Stimulated activated CD8-positive, alpha-beta memory T cell treated with anti-CD3 and anti-CD28 coated beads, Interleukin-7, amount 100 ng/mL, for 1 hour (primary cell): ENCODE measurements at regions not wholly inside any gene's neighbourhood (a gene's known extent, or its start where the extent isn't known, plus 50 kb on each side); places are given as distances from the start of the nearest gene placed in this dataset.
"Not testable (repeated sequence)": the region's sequence is repeated elsewhere in the genome, so short reads cannot be mapped to it uniquely, and the experiment has no call there.

Experiments used
- DNase-seq, 2 donors: peaks; one replicate each; pipeline ENCODE4 v3.0.0-alpha.2; 2020; ENCODE audit warnings: low read depth in 2 of 2

DNA sequence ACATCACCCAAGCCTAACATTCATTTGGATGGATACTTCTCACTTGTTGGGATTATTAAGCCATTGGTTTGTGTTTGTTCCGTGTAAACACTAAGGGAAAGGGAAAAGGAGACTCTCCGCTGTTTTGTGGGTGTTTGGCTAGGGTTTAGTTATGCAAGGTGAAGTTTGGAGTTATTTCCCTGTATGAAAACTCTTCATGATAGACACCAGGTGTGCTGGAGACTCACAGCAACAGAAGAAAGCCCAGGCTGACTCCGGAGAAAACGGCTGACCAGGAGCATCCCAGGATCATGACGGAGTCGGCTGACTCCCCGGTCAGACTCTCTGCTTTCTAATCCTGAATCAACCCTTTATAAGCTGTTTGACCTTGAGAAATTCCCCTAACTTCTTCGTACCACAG lies 94.1 kb upstream of the KLF6 start:
- no peak for DNase-seq

DNA sequence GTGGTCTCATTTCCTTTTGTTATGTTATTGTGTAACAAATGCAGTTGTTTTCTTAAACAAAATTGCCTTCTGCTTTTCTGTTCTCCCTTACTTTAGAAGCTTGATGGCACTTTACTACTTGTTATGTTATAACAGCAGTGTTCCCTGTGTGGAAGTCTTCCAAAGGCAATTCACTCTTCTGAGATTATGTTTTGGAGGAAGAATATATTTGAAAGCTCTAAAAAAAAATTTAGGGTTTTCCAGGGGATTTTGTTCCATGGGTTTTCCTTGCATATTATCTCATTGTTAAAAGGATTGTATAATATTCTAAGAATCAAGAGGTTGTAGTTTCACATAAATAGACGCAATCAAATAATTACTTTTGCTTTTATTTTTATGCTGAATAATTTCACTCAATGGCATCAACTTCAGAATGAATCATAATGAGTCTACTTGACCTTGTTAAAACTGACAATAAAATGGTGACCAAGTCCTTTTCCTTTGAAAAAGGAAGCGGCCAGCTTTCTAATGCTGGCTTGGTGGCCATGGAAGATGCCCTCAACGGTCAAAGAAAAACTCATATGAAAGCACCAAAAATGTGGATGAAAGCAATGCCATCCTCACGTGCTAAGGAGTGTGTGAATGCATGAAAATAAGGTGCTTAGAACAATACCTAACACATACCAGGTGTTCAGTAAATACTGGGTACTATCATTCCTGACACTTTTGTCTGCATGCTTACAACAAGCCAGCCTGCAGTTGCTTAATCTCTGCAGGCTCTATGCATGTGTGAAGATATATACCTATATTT lies 92.4 kb upstream of the KLF6 start:
- DNase-seq: no peak

DNA sequence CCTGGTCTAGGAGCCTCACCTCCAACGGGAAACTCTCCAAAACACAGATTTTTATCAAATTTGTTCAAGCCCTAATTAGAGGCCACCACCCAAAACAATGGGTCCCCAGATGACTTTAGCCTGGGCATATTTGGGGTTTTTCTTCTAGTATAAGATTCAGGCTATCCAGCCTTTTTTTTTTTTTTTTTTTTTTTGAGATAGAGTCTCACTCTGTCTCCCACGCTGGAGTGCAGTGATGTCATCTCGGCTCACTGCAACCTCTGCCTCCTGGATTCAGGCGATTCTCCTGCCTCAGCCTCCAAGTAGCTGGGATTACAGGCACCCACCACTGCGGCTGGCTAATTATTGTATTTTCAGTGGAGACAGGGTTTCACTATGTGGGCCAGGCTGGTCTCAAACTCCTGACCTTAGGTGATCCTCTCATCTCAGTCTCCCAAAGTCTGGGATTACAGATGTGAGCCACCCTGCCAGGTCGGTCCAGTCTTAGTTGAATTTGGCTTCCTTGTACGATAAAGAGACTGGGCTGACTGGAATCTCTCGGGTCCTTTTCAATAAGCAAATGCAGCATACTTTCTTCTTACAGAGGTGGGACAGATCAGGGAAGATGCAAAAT lies 91.4 kb upstream of the KLF6 start:
- no peak for DNase-seq

DNA sequence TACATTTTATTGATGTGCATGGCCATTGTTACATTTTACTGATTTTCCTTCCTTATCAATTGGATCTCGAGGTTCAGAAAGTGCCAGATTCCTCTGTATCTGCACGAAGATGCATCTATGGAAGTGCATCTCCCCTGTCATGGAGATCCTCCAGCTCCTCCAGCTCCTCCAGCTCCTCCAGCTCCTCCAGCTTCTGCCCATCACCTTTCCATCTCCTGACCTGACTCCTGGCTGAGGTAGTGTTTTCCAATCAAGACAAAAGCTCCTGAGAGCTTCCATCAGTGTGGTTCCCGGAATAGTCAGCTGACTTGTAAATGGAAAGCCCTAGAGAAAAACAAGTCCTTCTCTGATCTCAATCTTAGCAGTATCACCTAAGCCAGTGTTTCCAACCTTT lies 90.8 kb upstream of the KLF6 start:
- DNase-seq: no peak

DNA sequence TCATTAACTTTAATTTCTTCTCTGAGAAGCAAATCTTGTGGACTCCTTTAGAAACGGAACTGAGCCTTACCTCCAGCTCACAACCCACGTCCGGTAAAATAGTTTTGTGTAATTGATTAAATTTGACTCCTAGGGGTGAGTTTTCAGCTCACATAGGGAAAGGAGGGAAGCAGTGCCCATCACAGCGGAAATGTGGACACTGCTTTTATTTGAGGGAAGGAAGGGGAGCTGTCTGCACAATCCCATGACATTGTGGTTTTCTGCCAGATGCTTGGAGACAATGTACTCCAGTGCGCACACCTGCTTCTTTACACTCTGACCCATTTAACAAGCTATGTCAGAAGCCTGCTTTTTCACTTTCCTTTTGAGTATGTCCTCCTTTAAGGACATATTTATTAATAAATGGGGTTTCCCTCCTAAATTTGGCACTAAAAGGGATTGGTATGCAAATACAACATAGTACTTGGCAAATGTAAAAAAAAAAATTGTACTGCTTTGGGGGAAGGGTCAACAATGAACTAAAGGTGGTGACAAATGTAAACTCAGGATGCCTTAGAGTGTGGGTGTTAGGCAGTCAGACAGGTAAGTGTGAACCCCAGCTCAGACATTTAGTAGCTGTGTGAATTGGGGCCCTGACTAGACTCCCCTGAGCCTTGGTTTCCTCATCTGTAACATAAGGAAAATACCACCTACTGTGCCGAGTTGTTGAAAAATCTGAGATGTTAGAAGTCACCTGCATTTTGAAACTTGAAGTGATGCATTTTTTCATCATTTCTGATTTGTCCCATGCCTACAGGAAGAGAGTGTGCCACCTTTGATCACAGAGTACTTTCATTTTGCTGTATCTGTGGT lies 90.2 kb upstream of the KLF6 start:
- no peak for DNase-seq

DNA sequence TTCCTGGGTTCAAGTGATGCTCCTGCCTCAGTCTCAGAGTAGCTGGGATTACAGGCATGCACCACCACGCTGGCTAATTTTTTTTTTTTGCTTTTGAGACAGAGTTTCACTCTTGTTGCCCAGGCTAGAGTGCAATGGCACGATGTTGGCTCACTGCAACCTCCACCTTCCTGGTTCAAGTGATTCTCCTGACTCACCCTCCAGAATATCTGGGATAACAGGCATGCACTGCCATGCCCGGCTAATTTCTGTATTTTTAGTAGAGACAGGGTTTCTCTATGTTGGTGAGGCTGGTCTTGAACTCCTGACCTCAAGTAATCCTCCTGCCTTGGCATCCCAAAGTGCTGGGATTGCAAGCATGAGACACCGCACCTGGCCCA lies 89.6 kb upstream of the KLF6 start:
- not testable (repeated sequence) for DNase-seq

DNA sequence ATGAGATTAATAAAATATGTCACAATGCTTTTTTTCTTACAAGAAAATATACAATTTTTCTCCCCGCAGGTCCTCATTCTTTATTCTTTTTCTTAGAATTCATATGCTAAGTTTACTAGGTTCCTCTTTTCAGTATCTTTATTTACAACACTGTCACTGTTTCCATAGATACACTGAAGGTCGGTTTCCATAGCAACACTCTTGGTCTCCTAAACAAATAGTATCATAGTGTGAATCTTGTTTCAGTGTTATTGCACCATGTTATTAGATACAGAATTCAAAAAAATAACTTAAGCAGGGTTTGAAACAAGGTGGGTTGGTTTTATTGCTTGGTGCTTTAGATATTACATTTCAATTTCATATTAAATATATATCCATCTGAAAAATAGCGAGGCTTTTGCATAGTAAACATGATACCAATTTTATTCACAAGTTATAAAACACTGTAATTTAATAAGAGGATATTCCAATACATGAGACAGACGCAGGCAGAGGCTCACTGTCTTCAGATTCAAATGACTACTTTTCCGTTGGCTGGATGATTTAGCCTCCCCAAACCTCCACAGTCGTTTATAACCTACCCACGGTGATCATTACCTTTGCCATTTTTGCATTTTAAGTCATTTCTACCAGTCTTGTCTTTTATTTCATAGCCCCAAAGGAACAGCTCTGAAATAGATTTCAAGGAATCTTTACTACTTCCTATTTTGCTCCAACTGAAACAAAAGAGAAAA lies 88.9 kb upstream of the KLF6 start:
- DNase-seq: no peak

DNA sequence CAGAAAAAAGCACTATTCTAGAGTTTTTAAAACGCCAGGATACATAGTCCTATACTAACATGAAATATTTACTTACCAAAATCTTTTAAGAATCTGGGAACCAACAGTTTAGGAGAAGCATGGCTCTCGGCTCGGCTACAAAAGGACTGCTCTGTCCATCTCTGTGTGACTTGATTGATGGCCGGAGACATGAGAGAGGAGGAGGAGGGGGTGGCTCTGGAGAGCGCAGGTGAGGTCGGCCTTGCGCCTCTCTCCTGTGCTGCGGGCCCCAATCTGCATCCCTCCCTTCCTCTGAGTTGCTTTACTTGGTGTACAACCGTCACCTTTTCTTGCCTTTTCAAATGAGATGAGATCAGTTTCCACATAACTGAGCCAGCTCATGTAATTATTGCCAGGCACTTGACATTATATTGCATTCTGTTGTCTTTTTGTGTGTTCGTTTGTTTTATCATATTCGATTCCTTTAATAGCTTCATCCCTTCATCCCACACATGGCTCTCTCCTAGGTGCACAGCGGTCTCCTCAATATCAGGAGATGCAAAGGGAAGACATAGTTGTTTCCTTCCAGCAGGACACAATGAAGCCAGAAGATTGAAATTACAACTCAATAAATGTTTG lies 87.8 kb upstream of the KLF6 start:
- no peak for DNase-seq

DNA sequence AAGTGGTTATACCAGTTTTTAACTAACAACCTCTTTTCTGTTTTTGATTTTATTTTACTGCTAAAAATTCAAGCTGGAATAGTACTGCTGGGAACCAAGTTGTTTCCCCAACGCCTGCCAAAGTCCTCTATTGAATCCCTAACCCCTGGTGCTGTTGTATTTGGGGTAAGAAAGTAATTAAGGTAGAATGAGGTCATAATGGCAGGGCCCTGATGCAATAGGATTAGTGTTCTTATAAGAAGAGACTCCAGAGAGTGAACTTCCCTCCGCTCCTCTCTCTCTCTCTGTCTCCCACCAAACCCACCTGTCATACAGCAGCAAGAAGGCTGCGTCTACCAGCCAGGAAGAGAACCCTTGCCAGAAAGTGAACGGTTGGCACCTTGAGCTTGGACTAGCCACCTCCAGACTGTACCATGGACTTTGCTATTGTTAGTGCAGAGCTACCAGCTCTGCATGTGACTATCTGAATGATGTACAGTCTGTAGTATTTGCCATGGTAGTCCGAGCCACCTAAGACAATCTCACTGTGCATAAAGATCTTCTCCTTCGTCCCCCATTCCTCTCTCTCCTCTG lies 86.5 kb upstream of the KLF6 start:
- no peak for DNase-seq

DNA sequence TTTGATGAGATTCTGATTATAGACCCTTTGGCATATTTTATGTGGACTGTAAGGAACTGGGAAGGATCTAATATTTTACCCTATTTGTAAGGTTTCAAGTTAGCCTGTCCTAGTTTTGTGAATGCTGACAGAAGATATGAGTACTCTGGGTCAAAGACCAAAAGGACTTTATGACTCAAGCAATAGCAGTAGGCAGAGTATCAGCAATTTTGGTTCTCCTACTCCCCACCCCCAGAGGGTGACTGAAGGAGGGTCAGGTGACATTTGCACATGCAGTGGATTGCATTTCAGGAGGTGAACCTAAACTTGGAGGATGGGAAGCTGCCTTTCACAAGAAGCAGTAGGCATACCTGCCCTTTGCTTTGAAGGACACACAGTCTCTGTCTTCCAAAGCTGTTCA lies 84.0 kb upstream of the KLF6 start:
- no peak for DNase-seq

DNA sequence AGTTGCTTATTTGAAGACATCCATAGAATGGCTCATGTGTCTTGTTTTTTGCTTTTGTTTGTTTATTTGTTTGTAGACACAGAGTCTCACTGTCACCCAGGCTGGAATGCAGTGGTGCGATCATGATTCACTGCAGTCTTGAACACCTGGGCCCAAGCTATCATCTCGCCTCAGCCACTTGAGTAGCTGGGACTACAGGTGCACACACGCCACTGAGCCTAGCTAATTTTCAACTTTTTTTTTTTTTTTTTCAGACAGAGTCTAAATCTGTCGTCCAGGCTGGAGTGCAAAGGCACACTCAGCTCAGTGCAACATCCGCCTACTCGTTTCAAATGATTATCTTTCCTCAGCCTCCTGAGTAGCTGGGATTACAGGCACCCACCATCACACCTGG lies 83.3 kb upstream of the KLF6 start:
- DNase-seq: no peak

DNA sequence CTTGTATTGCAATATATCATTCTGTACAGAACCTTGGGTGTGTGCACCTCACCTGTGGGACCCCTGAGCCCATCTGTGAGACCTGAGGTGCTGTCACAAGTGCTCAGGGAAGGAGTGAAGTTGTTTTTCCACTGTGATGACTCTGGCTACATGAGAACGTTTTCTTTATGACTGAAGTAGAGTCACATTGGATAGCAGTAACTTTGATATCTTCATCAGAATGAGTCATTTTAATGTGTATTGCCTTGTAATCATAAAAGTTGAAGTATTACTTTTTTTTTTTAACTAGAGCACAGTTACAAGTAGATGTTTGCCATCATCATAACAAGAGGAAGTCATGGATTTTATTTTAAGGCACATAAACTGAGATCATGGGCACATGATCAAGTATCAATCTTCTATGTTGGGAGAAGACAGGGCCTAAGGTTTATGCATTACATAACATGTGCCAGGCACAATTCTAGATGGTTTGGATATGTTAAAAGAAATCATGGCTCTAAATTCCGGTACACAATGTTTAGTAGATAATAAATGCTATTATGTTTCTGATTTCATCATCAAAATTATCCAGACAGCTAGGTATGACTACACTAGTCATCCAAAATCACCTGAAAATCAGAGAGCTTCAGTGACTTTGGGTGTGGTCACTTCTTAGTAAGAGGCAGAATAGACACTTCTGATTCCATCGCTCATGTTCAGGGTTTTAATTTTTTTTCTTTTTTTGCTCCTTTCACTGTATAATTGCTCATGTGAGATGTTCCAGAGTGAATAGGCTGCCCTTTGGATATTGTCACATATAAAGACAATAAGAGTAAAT lies 82.7 kb upstream of the KLF6 start:
- no peak for DNase-seq

DNA sequence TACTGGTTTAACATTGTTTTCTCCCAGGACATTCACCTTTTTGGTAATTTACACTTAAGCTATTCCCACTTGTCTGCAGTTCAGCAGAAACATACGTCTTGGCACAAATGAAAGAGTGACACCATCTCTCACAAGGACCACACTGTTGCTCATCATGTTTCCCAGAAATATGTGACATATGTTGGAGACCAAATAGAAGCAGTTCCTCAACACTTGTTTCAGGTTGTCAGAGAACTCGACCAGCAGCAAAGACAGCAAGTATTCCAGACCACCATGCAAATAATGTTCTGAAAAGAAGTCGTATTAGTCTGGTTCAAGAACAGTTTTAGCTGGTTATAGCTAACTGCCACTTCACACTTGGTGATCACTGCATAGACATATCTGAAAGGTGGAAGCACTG lies 81.3 kb upstream of the KLF6 start:
- DNase-seq: no peak

DNA sequence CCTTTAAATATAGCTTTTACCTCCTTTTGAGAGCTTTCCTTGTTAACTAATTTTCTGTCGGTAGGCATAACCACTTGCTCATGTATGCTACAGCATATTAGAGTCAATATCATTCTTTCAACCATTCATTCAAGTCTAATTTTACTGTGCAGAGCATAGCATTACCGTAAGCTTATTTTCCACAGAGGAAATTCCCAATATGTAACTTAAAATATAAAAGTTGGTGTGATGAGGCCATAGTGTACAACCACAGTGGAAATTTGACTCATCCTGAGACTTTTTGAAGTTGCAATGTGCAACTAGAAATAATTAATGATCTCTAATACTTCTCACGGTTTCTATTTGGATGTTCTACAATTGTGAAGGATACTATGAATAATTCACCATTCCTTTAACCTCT lies 80.6 kb upstream of the KLF6 start:
- DNase-seq: no peak

DNA sequence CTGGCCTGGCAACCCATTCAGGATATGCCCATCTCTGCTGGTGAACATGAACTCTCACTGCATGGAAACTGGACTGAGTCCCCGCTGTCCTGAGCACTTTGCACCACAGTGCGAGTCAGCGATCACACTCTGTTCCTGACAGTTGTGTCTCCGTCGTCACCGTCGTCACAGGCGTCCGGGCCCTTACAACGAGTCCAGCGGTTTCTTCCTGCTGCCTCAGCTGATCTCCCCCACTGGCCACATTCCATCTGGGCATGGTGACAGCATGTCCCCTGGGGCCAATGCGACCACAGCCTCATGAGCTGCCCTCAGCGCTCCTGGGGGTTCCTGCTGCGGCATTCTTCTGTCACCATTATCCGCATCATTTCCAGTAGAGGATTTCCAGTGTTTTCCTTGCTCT lies 76.8 kb upstream of the KLF6 start:
- no peak for DNase-seq

DNA sequence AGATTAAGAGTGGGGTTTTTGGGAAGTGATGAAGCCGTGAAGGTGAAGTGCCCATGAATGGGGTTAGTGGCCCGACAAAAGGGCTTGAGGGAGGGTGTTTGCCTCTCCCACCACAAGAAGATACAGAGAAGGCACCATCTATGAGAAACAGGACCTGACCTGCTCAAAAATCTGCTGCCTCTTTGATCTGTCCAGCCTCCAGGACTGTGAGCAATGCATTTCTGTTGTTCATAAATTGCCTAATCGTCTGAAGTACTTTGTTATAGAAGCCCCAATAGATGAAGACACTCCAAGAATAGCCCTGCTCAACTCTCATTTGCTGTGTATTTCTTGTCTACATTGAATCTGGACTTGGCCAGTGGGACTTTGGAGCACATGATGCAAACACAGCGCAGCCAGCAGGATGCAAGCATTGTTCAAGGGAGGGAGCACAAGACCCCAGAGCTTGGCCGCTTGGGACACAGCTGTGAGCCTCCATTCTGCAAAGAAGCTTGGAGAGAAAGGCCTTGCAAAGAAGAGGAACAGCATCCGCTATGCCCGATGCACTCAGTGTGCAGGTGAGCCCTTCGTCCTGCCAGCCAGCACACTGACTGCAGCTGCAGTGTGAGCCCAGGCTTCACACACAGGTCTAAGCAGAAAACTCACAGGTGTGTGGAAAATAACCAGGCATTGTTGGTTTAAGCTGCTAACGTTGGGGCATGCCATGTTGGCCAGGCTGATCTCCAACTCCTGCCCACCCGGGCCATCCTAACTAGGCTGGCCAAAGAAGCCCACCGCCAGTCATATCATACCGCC lies 73.2 kb upstream of the KLF6 start:
- DNase-seq: no peak

DNA sequence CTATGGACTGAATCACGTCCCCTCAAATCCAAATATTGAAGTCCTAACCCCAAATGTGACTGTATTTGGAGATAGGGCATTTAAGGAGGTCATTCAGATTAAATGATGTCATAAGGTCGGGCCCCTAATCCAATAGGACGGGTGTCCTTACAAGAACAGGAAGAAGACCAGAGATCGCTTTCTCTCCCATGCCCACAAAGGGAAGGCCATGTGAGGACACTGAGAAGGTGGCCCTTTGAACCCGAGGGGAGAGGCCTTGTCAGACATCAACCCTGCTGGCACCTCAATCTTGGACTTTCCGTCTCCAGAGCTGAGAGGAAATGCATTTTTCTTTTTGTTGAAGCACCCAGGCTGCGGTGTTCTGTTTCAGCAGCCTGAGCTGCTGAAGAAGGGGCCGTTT lies 72.3 kb upstream of the KLF6 start:
- no peak for DNase-seq

DNA sequence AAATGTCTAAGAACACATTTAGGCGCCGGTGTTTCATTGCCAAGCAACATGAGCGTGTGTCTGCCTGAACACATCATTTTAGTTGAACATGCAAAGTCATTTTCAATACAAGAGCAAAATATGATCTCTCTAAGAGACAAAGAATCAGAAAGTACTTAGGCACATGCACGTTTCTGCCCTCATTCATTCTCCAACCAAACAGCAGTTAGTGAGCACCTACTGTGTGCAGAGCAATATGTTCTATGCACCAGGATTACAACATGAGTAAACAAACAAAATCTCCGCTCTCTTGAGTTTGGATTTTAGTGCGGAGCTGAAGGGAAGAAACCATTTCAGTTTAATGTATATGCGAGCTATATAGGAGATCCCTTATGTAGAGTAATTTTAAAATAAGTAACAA lies 71.6 kb upstream of the KLF6 start:
- no peak for DNase-seq

DNA sequence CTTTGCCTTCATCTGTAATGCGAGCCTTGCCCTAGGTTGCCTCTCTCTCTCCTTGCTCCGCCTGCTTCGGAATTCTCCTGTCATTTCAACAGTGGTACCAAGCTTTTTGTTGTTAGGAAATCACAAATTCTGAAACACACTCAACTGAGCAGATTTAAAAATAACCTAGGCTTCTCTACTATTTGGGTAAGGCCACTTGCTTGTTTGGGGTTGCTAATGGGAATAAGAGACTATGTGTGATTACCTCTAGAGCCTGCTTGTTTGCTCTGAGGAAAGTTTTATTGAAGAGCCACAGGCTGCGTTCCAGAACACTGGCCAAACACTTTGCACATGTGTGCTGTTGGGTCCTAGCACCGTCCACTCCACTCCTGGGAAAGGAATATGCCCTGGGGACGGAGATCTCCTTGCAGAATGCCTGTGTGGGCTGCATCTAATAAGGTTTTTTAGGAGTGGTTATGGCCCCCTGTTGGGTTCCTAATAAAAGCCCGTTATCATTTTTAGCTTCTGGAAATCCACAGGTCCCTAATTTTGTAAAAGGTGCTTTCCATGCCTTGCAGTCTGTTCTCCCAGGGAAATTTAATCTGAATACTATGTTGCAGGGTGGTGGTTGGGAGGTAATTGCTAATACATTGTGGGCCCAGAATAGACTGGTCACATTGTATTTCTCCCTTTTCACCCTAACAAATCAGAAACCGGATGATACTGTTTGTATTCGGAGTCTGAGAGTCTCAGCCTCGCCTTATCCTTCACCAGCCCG lies 68.7 kb upstream of the KLF6 start:
- no peak for DNase-seq
